ENCODE measurements at regions not wholly inside any gene's neighbourhood (a gene's known extent, or its start where the extent isn't known, plus 50 kb on each side); places are given as distances from the start of the nearest gene placed in this dataset.

GRCh38 chr6:6980999-6981597 is 126.7 kb upstream of the RREB1 start:
- Mint-ChIP-seq H3K27me3 (ENCODE audit: insufficient read depth, low read depth, poor library complexity) (peaks cover 2% of the 10 kb centered on the region), H3K4me1 (no peaks in the 10 kb centered on the region), H3K4me3 (no peak overlapping the region), H3K27ac (no peak overlapping the region; the same call in 1 of the 2 replicates), H3K36me3 (ENCODE audit: low read depth) (no peaks in the 10 kb centered on the region; the same call in 2 of the 3 replicates), H3K9me3 (no peaks in the 10 kb centered on the region)
- Histone ChIP-seq H3K36me3 (ENCODE audit: insufficient read depth) (no peaks in the 10 kb centered on the region), H3K27me3 (ENCODE audit: insufficient read depth) (no peaks in the 10 kb centered on the region), H3K4me2 (no peak overlapping the region), H2AFZ (no peak overlapping the region), H4K20me1 (replicated peaks; ENCODE audit: insufficient read depth) (no peaks in the 10 kb centered on the region), H3K27ac (ENCODE audit: low read depth) (no peak overlapping the region), H3F3A (replicated peaks; ENCODE audit: low read depth) (no peaks in the 10 kb centered on the region), H3K4me1 (ENCODE audit: insufficient read depth) (no peaks in the 10 kb centered on the region), H3K79me2 (replicated peaks; ENCODE audit: insufficient read depth) (no peaks in the 10 kb centered on the region), H3K9me2 (ENCODE audit: insufficient read depth) (no peaks in the 10 kb centered on the region), H3K4me3 (no peak overlapping the region)
- no peak for ATAC-seq
- TF ChIP-seq EZH2 (IDR thresholded peaks at IDR 0.05; ENCODE audit: low read depth, unreplicated experiment) (no peak), ZNF114 (CRISPR knock-in tag; IDR thresholded peaks at IDR 0.05) (no peak), REST (IDR thresholded peaks at IDR 0.05; ENCODE audit: unreplicated experiment) (no peak), EZH2phosphoT487 (IDR thresholded peaks at IDR 0.05; ENCODE audit: unreplicated experiment) (no peak), CTCF (conservative IDR thresholded peaks at IDR 0.05; ENCODE audit: low read depth in 2 of 2) (no peak)
- DNase-seq (ENCODE audit: low spot score): no peak

GRCh38 chr6:6981681-6982322 is 126.0 kb upstream of the RREB1 start:
- no peak overlapping the region for H3K4me2 ChIP-seq
- no peaks in the 10 kb centered on the region for H4K20me1 ChIP-seq (replicated peaks; ENCODE audit: insufficient read depth)
- no peaks in the 10 kb centered on the region for H3K79me2 ChIP-seq (replicated peaks; ENCODE audit: insufficient read depth)
- no peaks in the 10 kb centered on the region for H3K9me2 ChIP-seq (ENCODE audit: insufficient read depth)
- no peaks in the 10 kb centered on the region for H3K27me3 ChIP-seq (ENCODE audit: insufficient read depth)
- H2AFZ ChIP-seq: no peak overlapping the region
- ATAC-seq (no peak), DNase-seq (ENCODE audit: low spot score) (no peak)
- H3K4me1 Mint-ChIP-seq: no peaks in the 10 kb centered on the region
- H3K27ac ChIP-seq (ENCODE audit: low read depth): no peak overlapping the region
- no peak overlapping the region for H3K27ac Mint-ChIP-seq
- H3K27me3 Mint-ChIP-seq (ENCODE audit: insufficient read depth, low read depth, poor library complexity): no peaks in the 10 kb centered on the region
- H3K4me1 ChIP-seq (ENCODE audit: insufficient read depth): no peaks in the 10 kb centered on the region
- H3K36me3 Mint-ChIP-seq (ENCODE audit: low read depth): no peaks in the 10 kb centered on the region; the same call in 2 of the 3 replicates
- no peak overlapping the region for H3K4me3 Mint-ChIP-seq
- H3K4me3 ChIP-seq: no peak overlapping the region
- H3F3A ChIP-seq (replicated peaks; ENCODE audit: low read depth): no peaks in the 10 kb centered on the region
- H3K9me3 Mint-ChIP-seq: no peaks in the 10 kb centered on the region
- H3K36me3 ChIP-seq (ENCODE audit: insufficient read depth): no peaks in the 10 kb centered on the region
- TF ChIP-seq STAT1 (IDR thresholded peaks at IDR 0.05; ENCODE audit: unreplicated experiment) (no peak), CREB1 (CRISPR knock-in tag; IDR thresholded peaks at IDR 0.05; ENCODE audit: low read depth) (no peak), POLR2AphosphoS5 (IDR thresholded peaks at IDR 0.05; ENCODE audit: low read depth) (no peak), ZNF462 (CRISPR knock-in tag; IDR thresholded peaks at IDR 0.05) (no peak)
